HG03565 (cell line): ENCODE measurements at regions not wholly inside any gene's neighbourhood (a gene's known extent, or its start where the extent isn't known, plus 50 kb on each side); places are given as distances from the start of the nearest gene placed in this dataset.
"Not testable (repeated sequence)": the region's sequence is repeated elsewhere in the genome, so short reads cannot be mapped to it uniquely, and the experiment has no call there.

Source experiments
- ATAC-seq: cut with Tn5 transposase; IDR thresholded peaks from one replicate; pipeline ENCODE4 v1.9.1; 2021; ENCODE audit warnings: mild to moderate bottlenecking, moderate library complexity; ENCODE audit not compliant: unreplicated experiment

DNA sequence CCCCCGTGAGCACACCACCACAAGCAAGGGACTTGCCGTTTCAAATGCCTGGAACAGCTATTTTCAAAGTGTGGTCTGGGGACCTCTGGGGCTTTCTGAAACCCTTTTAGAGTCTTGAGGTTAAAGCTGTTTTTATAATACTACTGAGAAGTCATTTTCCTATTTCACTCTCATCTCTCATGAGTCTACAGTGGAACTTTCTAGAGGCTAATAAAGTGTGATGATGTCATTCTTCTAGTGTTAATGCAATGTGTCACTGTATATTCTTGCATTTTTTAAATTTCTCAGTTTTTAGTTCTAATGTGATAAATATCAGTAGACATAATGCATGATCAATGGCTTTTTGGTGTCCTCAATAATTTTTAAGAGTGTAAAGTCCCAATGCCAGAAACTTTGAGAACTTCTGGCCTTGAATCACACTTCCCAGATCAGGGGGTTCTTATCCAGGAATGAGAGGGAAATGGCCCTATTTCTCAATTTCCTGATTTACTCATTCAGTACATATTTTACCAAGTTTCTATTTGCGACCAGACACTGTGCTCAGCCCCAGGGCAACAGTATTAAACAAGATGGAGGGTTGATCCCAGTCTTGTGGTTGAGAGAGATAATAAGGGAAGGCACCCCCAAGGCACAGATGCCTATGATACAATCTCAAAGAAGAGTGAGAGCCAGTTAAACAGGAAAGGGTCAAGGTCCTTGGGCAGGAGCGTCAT lies 444.0 kb downstream of the HS3ST3B1 start:
- no peak for ATAC-seq

DNA sequence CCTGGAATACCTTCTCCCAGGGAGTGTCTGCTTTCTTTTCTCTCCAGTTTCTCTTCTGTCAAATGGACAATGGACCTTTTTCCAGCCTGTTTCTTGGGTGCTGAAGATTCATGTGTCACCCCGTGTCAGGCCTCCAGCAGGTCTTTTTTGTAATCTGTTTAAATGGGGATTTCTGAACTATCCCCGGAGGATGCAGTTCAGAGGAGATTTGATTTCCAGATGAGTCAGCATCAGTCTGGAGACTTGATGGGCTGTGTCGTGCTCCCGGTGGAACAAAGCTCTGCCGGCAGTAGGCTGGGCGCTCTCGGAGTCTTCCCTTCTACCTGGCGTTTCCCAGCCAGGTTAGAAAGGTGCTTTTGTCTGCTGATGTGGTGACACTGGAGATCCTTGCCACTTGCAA lies 440.6 kb downstream of the HS3ST3B1 start:
- ATAC-seq, result no peak

DNA sequence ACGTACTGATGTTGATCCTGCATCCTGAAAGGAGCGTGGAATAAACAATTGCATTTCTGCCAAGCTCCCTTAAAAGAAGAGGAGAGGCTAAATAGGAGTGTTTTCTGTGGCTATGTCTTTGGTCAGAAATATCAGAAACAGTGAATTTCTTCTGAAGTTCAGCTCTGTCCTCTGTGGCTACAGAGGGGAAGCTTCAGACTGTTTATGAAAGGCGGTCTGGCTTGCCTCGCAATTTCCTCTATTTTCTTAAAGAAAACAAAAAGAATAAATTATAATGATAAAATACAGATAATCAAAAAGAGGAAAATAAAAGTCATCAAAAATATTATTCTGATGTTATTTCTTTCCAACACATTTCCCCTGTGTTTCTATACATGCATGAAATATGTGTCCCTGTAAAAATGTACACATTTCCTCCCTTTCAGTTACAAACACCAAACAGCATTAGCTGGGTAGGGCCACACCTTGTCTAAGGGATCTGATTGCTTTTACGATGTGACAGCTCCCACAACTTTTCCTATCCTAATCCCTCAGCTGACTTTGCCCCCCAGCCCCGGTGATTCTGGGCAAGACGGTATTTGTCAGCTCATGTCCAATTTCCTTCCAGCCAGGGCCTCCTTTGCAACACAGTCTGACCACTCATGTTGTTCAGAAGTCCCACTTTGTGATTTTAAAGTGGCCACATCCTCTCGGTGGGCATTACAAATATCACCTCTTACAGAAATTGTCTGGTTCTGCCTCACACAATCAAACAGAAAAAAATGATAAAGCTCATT lies 439.0 kb downstream of the HS3ST3B1 start:
- no peak for ATAC-seq

DNA sequence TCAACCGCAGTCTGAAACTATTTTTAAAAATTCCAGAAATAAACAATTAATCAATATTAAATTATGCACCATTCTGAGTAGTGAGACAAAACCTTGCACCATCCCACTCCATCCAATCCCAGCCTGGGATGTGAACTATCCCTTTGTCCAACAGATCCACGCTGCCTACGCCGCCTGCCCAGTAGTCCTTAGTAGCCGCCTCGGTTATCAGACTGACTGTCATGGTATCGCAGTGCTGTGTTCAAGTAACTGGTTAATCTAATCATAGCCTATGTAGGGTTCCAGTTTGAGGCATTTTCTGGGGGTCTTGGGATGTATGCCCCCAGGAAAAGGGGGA lies 437.7 kb downstream of the HS3ST3B1 start:
- no peak for ATAC-seq

DNA sequence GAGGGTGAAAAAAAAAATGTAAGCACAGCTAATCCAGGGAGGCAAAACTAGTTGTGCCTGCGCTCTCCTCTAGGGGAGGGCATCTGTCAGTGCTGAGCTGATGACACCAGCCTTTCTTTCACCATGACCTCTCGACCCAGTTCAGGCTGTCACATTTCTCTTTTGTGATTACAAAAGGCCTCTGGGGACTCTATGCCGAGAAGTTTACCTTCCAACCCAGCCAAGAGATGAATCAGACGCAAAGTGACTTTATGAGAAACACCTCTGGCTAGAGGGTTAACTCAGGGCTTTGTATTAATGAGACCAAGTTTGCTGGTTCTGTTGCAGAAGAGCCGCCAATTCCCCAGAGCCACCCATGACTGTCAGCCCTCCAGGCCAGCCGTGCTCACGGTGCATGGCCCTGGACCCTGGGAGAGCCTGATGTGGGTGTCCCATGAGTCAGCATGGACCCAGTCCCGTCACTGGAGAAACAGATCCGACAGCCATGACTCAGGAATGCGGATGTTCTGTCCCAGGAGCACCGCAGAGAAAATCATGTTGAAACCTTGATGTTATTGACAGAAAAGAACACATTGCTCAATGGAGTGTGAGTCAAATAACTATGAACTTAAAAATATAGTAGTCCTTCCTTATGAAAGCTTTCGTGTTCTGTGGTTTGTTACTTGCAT lies 437.2 kb downstream of the HS3ST3B1 start:
- ATAC-seq, result no peak

DNA sequence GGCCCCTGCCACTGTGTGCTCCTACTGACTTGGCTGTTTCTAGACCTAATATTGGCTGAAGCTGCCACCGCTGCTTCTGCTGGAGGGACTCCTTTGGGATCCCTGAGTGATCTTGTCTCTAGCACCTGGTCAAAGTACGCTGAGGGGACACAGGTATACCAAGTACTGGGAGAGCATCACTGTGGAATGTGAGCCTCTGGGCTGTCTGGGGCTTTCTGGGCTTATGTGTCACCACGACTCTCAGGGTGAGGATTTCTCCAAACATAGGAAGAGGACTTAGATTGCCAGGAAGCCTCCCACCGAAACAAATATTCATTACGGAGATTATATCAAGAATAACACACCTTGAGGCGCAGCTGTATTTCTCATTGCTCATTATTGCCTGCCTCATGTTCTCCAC lies 435.8 kb downstream of the HS3ST3B1 start:
- no peak for ATAC-seq

DNA sequence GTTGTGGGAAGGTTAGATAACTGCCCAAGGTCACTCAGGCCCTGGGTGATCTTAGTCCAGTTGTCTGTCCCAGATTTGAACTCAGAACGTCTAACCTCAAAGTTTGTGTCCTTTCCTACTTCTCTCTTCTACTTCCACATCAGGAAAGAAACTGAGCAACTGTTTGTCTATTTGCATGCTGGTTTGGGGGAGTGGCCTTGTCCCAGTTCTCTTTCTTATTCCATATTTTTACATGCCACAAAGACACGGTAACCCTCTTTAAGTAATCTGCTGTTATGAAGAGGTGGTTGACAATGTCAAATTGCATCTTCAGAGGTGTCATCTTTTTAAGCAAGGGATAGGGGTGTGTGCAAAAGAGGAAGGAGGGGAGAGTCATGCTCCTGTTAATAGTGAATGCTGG lies 432.5 kb downstream of the HS3ST3B1 start:
- no peak for ATAC-seq

DNA sequence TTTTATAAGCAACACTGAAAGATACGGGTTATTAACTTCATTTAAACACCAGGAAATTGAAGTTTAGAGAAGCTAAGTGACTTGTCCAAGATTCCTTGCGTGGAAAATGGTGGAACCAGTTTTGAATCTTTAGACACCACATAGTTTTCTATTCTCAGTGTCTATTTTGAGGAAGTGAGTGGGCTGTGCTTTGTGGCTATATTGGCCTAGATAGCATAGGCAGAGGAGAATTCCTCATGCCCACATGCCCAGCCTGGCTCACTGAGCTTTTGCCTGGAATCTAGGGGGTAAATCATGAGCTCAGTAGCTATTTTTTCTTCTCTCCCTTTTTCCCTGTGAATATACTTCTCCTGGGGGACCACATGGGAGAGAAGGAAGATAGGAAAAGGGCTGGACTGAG lies 431.3 kb downstream of the HS3ST3B1 start:
- no peak for ATAC-seq

DNA sequence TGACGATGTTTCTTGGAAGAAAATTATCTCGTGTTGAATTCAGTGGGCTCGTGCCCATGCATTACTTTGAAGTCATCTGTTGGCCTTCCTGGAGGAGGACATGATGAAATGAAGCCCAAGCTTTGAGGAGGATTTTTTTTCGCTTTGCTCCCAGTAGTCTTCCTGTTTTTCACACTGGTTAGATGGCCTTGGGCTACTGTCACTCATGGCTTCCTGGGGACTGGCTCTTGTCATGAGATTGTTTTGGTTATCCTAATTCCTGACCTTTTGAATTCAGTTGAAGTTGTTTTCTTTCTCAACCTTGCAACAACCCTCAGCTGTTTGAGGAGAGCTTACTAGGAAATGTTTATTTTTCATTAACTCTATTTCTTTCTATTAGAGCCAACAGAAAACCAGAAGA lies 430.7 kb downstream of the HS3ST3B1 start:
- no peak for ATAC-seq

DNA sequence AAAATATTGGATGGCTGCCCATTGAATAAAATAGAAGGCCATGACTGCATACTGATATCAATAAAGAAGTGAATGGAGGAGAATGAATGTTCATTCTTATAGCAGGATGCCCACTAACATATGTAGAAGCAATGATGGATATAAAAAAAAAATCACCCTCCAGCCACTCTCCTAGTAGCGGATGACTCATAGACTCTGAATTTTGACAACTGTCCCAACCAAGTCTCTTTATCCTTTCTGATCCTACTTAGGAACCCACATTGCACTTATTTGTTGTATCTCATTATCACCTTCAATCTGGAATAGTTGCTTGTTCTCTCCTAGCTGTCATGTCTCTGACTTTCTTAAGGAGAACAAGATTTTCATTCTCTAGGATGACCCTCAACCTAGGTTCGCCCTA lies 429.9 kb downstream of the HS3ST3B1 start:
- ATAC-seq, result no peak

DNA sequence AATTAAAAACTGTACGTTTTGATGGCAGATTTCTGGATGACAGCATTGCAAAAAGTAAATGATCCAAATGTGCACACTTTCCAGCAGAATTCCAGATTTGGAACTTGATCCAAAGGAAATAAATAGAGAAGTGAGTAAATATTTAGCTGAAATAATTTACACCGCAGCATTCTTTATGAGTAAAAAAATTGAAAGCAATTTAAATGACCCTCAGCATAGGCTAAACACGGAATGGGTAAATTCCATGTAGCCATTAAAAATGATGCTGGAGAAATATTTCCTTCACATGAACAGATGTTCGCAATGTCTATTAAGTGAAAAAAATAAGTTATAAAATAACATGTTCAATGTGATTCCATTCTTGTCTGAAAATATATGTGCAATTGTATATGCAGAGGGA lies 424.8 kb downstream of the HS3ST3B1 start:
- ATAC-seq, result no peak

DNA sequence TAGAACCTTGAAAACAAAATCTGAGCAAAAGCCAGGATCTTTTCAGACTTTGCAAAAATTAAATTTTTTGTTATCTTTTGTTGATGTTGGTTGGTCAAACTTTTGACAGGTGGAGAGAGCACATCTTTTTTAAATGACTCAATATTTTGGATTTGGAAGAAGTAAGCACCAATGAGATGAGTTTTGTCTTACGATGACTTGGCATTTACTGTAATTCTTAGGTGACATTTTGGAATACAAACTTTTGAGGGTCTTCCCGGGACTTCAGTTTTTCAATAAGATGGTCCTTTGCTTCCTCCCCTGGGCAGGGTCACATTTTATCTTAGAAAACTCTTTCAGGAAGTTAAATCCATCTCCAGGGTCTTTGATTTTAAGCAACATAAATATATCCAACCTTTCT lies 423.9 kb downstream of the HS3ST3B1 start:
- ATAC-seq, result no peak

DNA sequence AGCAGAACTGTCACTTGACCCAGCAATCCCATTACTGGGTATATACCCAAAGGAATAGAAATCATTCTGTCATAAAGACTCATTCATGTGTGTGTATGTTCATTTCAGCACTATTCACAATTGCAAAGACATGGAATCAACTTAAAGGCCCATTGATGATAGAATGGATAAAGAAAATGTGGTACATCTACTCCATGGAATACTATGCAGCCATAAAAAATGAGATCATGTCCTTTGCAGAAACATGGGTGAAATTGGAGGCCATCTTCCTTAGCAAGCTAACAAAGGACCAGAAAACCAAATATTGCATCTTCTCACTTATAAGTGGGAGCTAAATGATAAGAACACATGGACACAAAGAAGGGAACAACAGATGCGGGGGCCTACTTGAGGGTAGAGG lies 422.5 kb downstream of the HS3ST3B1 start:
- ATAC-seq, result not testable (repeated sequence)

DNA sequence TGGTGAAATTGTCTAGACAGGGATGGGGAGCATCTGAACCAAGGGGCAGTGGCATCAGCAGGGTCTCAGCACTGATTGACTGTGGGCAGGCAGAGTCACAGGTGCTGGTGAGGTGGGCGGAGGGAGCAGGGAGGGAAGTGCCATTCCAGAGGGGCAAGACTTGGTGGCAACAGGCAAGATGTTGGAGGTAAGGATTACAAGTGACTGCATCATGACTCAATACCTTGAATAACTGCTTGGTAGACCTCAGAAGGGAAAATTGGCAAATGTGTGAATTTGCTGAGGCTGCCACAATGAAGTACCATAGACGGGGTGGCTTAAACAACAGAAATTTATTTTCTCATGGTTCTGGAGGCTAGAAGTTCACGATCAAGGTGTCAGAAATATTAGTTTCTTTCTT lies 419.1 kb downstream of the HS3ST3B1 start:
- ATAC-seq, result no peak

DNA sequence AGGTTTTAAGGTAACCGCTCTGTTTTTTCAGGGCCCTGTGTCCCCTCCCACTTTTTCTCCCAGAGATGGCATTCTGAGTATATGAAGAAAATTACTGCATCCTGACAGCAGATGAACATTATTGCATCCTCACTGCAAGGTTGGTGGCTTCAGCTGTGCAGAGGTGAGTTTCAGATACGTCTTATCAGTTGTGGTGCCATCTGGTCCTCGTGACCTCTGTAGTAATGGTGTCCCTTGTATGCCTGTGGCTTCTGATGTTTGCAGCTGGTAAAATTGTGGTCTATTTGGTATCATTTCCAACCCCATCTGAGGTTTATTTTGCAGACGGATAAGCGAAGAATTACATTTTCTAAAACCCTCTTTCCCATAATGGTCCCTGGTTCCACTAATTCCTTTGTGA lies 417.0 kb downstream of the HS3ST3B1 start:
- no peak for ATAC-seq

DNA sequence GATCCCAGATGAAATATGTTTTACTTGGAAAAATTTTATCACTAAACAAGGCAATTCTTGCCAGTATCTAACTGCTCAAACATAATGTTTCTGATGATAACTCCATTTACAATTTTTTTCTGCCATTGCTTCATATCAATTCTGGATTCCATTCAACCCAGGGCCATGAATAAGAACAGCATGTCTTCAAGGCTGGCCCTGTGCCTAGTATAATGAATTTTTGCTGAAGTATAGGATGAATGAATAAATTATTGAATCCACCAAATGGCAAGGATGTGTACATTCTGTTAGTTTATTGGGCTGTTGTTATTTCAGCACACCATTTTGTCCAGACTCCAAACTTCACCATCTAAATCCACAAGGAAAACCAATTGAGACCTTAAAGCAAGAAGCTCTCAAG lies 414.7 kb downstream of the HS3ST3B1 start:
- ATAC-seq, result no peak

DNA sequence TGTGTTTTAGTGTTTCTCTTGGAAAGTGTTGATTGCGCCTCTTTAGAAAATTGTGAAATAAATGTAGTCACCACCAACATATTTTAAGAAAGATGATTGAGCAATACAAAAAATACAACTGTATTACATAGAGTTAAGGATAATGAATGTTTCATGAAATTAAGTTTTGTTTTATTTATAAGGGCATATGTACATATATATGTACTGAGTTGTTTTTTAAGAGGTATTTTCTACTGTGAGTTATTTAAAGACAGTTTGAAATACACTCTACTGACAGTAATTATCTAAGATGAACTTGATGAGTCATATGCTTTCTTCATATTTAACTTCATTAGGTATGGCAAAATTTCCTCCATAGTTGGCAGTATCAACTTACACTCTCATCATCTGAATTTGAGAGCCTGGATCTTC lies 411.7 kb downstream of the HS3ST3B1 start:
- ATAC-seq, result no peak

DNA sequence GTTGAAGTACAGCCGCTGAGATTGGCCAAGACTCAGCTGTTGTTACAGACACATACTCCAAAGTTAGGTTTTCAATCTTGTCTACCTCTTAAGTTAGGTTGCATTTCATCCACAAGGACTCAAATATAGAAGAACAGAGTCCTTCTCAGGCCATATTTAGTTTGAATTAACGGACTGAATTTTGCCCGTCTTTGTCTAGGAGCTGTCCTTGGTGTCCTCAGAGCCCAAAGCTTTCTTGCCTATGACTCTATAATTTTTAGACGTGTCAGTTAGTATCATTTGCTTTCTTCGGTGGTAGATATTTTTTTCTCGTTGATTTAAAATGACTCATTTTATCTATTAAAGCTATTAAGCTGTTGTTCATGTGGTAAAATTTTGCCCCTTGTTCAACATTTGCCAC lies 403.2 kb downstream of the HS3ST3B1 start:
- ATAC-seq, result no peak

DNA sequence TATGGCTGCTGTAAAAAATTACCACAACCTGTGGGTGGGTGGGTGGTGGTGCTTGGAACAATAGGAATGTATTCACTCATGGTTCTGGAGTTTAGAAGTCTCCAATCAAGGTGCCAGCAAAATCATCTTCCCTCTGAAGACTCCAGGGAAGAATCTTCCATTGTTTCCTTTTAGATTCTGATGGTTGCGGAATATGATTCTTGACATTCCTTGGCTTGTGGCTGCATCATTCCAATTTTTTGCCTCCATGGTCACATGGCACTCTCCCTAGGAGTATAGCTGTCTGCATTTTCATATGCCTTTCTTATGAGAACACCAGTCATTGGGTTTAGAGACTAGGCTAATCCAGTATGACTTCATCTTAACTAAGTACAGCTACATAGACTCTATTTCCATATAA lies 401.0 kb downstream of the HS3ST3B1 start:
- no peak for ATAC-seq

DNA sequence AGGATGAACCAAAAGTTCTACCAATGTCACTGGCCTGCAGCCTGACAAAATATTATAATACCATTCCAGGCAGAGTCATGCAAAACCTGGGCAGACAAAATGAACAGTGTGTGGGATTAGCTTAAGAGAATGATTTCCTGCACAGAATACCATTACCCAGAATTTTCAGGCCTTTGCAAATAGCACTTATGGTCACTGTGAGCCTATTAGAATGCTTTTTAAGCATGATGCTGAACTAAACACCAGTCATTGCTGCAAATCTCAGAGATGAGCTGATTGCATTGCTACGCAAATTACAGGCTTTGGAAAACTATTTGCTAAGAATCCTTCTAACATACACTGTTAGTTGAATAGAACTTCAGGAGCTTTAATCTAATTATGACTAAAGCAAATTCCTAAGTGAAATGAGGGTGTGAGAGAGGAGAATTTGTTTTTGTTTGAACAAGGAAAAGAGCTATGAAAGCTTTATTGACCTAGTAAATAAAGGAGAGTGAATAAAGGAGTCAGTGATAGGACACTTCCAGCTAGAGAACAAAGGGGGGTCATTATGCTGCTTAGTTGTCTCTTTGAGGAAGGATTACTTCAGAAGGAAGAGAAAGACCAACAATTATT lies 398.8 kb downstream of the HS3ST3B1 start:
- ATAC-seq, result no peak

DNA sequence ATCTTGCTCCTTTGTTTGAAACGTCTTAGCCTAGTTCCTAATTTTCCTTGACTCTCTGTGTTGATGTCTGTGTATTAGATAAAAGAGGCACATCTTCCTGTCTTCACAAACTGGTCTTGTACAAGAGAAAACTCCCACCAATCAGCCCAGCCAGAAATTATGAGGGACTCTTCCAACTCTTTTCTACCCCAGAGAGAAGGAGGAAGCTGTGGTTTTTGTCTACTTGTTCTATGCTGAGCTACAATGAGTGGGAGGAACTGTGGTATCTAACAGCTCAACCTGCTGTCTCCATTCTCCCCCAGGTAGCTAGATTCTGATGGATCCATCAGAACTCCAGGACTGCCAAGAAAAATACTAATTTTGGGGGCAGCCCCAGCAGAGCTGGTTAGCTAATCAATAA lies 392.5 kb downstream of the HS3ST3B1 start:
- no peak for ATAC-seq

DNA sequence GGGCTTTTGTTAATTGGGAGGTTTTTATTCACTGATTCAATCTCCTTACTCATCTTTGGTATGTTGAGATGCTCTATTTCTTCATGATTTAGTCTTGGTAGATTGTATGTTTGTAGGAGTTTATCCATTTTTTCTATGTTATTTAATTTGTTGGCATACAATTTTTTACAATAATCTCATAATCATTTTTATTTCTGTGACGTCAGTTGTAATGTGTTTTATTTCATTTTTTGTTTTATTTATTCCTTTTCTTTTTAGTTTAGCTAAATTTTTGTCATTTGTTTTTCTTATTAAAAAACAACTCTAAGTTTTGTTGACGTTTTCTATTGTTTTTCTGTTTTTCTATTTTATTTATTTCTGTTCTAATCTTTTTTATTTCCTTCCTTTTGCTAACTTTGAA lies 389.8 kb downstream of the HS3ST3B1 start:
- ATAC-seq, result no peak
